ENCODE measurements at regions not wholly inside any gene's neighbourhood (a gene's known extent, or its start where the extent isn't known, plus 50 kb on each side); places are given as distances from the start of the nearest gene placed in this dataset.

DNA sequence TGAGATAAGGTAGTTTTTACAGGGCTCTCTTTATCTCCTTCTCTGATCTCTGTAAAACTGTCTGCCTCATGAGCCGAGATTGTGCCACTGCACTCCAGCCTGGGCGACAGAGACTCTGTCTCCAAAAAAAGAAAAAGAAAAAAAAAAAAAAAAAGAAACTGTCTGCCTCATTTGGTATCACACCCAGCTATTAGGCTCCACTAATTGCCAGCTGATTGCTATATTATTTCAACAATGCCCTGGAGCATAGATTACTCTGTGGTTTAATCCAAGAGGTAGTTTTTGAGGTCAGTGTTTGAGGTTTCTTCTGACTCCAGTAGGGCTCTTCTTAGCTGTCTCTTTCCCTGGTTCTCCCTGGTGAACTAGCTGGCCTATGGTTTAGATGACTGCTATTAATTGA is 268.1 kb upstream of the PLPP4 start:
- no peak for DNase-seq (ENCODE audit: low spot score)
- Mint-ChIP-seq H3K4me3 (no peak overlapping the region), H3K9me3 (peaks cover 3% of the 10 kb centered on the region; the same call in 1 of the 2 replicates), H3K4me1 (no peaks in the 10 kb centered on the region), H3K27ac (no peak overlapping the region), H3K36me3 (no peaks in the 10 kb centered on the region), H3K27me3 (ENCODE audit: low read depth) (no peaks in the 10 kb centered on the region)
- CTCF ChIA-PET = no interaction called here
- POLR2A ChIA-PET = no interaction called here
- ATAC-seq = no peak
- TF ChIP-seq PRRX2 (CRISPR knock-in tag; IDR thresholded peaks at IDR 0.05) (no peak), CREM (CRISPR knock-in tag; IDR thresholded peaks at IDR 0.05) (no peak), GTF2I (CRISPR knock-in tag; conservative IDR thresholded peaks at IDR 0.05) (no peak), ZNF281 (CRISPR knock-in tag; IDR thresholded peaks at IDR 0.05) (no peak)

GRCh38 chr10:120195984-120196712 is 260.9 kb upstream of the PLPP4 start:
- TF ChIP-seq ZSCAN18 (CRISPR knock-in tag; IDR thresholded peaks at IDR 0.05) (no peak), ZNF121 (CRISPR knock-in tag; IDR thresholded peaks at IDR 0.05) (no peak), IRF2 (CRISPR knock-in tag; IDR thresholded peaks at IDR 0.05; ENCODE audit: borderline replicate concordance, low read depth) (no peak), CDX4 (CRISPR knock-in tag; IDR thresholded peaks at IDR 0.05; ENCODE audit: borderline replicate concordance) (no peak), ATF1 (CRISPR knock-in tag; IDR thresholded peaks at IDR 0.05) (no peak), FOXJ3 (CRISPR knock-in tag; IDR thresholded peaks at IDR 0.05; ENCODE audit: borderline replicate concordance) (no peak), FOXP1 (CRISPR knock-in tag; IDR thresholded peaks at IDR 0.05; ENCODE audit: borderline replicate concordance) (no peak), ZNF416 (CRISPR knock-in tag; IDR thresholded peaks at IDR 0.05) (no peak), NR3C1 (CRISPR knock-in tag; conservative IDR thresholded peaks at IDR 0.05; ENCODE audit: low read depth) (no peak), TEAD1 (CRISPR knock-in tag; IDR thresholded peaks at IDR 0.05) (no peak), ZNF219 (CRISPR knock-in tag; IDR thresholded peaks at IDR 0.05; ENCODE audit: borderline replicate concordance) (no peak), ZNF263 (CRISPR knock-in tag; IDR thresholded peaks at IDR 0.05; ENCODE audit: low read depth) (no peak), SOX15 (CRISPR knock-in tag; IDR thresholded peaks at IDR 0.05) (no peak)
- TF ChIP-seq, protein P1, sequence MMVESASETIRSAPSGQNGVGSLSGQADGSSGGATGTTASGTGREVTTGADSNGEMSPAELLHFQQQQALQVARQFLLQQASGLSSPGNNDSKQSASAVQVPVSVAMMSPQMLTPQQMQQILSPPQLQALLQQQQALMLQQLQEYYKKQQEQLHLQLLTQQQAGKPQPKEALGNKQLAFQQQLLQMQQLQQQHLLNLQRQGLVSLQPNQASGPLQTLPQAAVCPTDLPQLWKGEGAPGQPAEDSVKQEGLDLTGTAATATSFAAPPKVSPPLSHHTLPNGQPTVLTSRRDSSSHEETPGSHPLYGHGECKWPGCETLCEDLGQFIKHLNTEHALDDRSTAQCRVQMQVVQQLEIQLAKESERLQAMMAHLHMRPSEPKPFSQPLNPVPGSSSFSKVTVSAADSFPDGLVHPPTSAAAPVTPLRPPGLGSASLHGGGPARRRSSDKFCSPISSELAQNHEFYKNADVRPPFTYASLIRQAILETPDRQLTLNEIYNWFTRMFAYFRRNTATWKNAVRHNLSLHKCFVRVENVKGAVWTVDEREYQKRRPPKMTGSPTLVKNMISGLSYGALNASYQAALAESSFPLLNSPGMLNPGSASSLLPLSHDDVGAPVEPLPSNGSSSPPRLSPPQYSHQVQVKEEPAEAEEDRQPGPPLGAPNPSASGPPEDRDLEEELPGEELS (CRISPR knock-in tag; IDR thresholded peaks at IDR 0.05) = no peak
- no peak for DNase-seq (ENCODE audit: low spot score)
- ChIA-PET CTCF (no interaction called here), POLR2A (no interaction called here)
- ATAC-seq = no peak
- Mint-ChIP-seq H3K4me3 (no peak overlapping the region), H3K27ac (no peak overlapping the region), H3K27me3 (ENCODE audit: low read depth) (no peaks in the 10 kb centered on the region), H3K9me3 (peaks cover 48% of the 10 kb centered on the region), H3K36me3 (0 out of 2 replicates have a peak, but pooled peaks cover 3% of the 10 kb centered on the region), H3K4me1 (no peaks in the 10 kb centered on the region)
